ENCODE measurements at regions not wholly inside any gene's neighbourhood (a gene's known extent, or its start where the extent isn't known, plus 50 kb on each side); places are given as distances from the start of the nearest gene placed in this dataset.

- TF ChIP-seq REST (IDR thresholded peaks at IDR 0.05; ENCODE audit: insufficient read depth in 1 of 2, low read depth in 2 of 2, low read length in 1 of 2) (no peak), POLR2AphosphoS5 (IDR thresholded peaks at IDR 0.05; ENCODE audit: low read depth, low read length) (no peak), CTCF (IDR thresholded peaks at IDR 0.05) (no peak), SIN3A (IDR thresholded peaks at IDR 0.05; ENCODE audit: borderline replicate concordance, insufficient read depth, low read depth, low read length) (no peak), TCF7L2 (IDR thresholded peaks at IDR 0.05; ENCODE audit: low read depth, low read length) (no peak)
Observed at GRCh38 chr4:113838460-113838859, 76.9 kb upstream of the CAMK2D start.
